Muscle layer of colon (tissue), 2 donors: ENCODE measurements at regions not wholly inside any gene's neighbourhood (a gene's known extent, or its start where the extent isn't known, plus 50 kb on each side); places are given as distances from the start of the nearest gene placed in this dataset.

Experiments
- H3K27ac ChIP-seq: one replicate; pipeline ENCODE4 v1.7.0; 2013; ENCODE audit warnings: low read depth, mild to moderate bottlenecking, low read length, moderate library complexity
- H3K27me3 ChIP-seq, 2 donors: one replicate each; pipeline ENCODE4 v1.7.0; 2013; ENCODE audit warnings: low read length in 2 of 2, mild to moderate bottlenecking in 2 of 2; ENCODE audit not compliant: insufficient read depth in 2 of 2, control insufficient read depth in 1 of 2
- H3K36me3 ChIP-seq: one replicate; pipeline ENCODE4 v1.7.0; 2013; ENCODE audit warnings: mild to moderate bottlenecking, low read length; ENCODE audit not compliant: insufficient read depth
- H3K4me1 ChIP-seq: one replicate; pipeline ENCODE4 v1.7.0; 2013; ENCODE audit warnings: mild to moderate bottlenecking, low read length; ENCODE audit not compliant: insufficient read depth
- H3K4me3 ChIP-seq, 2 donors: one replicate each; pipeline ENCODE4 v1.7.0; 2013; ENCODE audit warnings: low read length in 2 of 2, low read depth in 1 of 2, mild to moderate bottlenecking in 1 of 2, moderate library complexity in 1 of 2
- H3K9ac ChIP-seq: one replicate; pipeline ENCODE4 v1.7.0; 2013; ENCODE audit warnings: low read length
- H3K9me3 ChIP-seq: one replicate; pipeline ENCODE4 v1.7.0; 2013; ENCODE audit warnings: mild to moderate bottlenecking, low read length
- donor health status: abdominal sarcoma.
- donor health status: Adenocarcinoma of cecum.

DNA sequence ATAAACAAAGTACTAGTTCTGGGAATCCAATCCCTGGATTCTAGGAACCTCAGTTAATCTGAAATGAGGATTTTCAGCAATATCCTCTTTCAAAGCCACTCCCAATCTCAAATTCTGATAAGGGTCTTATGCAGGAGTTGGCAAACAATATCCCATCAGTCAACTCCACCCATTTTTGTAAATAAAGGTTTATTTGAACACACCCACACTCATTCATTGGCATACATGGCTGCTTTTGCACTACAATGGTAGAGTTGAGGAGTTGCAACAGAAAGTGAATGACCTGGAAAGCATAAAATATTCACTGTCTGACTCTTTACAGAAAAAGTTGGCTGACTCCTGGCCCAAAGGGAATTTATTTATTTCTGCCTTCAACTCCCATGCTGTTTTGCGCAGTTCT lies 157.7 kb upstream of the CDH11 start:
- Histone ChIP-seq H3K9ac (no peak overlapping the region), H3K27me3 (no peaks in the 10 kb centered on the region), H3K9me3 (no peaks in the 10 kb centered on the region), H3K27ac (no peak overlapping the region), H3K4me1 (peaks cover under 1% of the 10 kb centered on the region), H3K4me3 (no peak overlapping the region), H3K36me3 (no peaks in the 10 kb centered on the region)

- H3K36me3 ChIP-seq = no peaks in the 10 kb centered on the region
- H3K4me1 ChIP-seq = no peaks in the 10 kb centered on the region
These were observed 157.0 kb upstream of the CDH11 start for GRCh38 chr16:65278874-65279273.

DNA sequence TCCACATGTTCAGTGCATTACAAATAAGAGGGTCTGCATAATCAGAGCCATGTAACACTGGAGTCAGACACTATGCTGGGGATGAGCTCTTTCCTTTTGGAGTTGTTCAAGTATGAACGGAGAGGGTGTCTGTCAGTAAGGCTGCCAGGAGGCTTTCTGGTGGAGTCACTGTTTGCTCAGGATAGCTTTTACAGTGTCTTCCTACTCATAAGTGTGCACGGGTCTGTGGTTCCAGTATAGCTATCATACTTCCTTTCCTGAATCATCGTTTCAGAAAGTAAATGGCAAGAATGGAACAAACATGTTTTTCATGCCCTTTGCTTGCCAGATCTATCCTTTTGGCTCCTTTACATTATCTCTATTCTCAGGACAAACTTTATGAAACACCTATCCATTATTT lies 152.7 kb upstream of the CDH11 start:
- H3K9me3 ChIP-seq = no peaks in the 10 kb centered on the region
- no peak overlapping the region for H3K9ac ChIP-seq
- H3K4me1 ChIP-seq = no peaks in the 10 kb centered on the region
- H3K27ac ChIP-seq = no peak overlapping the region
- no peaks in the 10 kb centered on the region for H3K27me3 ChIP-seq
- H3K36me3 ChIP-seq = no peaks in the 10 kb centered on the region
- H3K4me3 ChIP-seq = no peak overlapping the region

More at GRCh38 chr16:65278874-65279273, 157.0 kb upstream of the CDH11 start:
- H3K9ac ChIP-seq = no peak overlapping the region
- no peak overlapping the region for H3K4me3 ChIP-seq
- no peaks in the 10 kb centered on the region for H3K9me3 ChIP-seq
- no peak overlapping the region for H3K27ac ChIP-seq
- H3K27me3 ChIP-seq = no peaks in the 10 kb centered on the region

- no peak overlapping the region for H3K9ac ChIP-seq
- H3K27me3 ChIP-seq = no peaks in the 10 kb centered on the region
- no peaks in the 10 kb centered on the region for H3K9me3 ChIP-seq
- H3K27ac ChIP-seq = no peak overlapping the region
- H3K4me1 ChIP-seq = no peaks in the 10 kb centered on the region
- H3K4me3 ChIP-seq = no peak overlapping the region
- no peaks in the 10 kb centered on the region for H3K36me3 ChIP-seq
These were observed 151.0 kb upstream of the CDH11 start for GRCh38 chr16:65272699-65273414.

- Histone ChIP-seq H3K27ac (no peak overlapping the region), H3K27me3 (no peaks in the 10 kb centered on the region), H3K4me1 (no peaks in the 10 kb centered on the region), H3K9ac (no peak overlapping the region), H3K9me3 (no peaks in the 10 kb centered on the region), H3K36me3 (no peaks in the 10 kb centered on the region), H3K4me3 (no peak overlapping the region)
These were observed 150.1 kb upstream of the CDH11 start for GRCh38 chr16:65271996-65272395.

- Histone ChIP-seq H3K36me3 (no peaks in the 10 kb centered on the region), H3K4me3 (no peak overlapping the region), H3K27me3 (no peaks in the 10 kb centered on the region), H3K9ac (no peak overlapping the region), H3K27ac (no peak overlapping the region), H3K9me3 (no peaks in the 10 kb centered on the region), H3K4me1 (no peaks in the 10 kb centered on the region)
These were observed 146.5 kb upstream of the CDH11 start for GRCh38 chr16:65268331-65268730.

DNA sequence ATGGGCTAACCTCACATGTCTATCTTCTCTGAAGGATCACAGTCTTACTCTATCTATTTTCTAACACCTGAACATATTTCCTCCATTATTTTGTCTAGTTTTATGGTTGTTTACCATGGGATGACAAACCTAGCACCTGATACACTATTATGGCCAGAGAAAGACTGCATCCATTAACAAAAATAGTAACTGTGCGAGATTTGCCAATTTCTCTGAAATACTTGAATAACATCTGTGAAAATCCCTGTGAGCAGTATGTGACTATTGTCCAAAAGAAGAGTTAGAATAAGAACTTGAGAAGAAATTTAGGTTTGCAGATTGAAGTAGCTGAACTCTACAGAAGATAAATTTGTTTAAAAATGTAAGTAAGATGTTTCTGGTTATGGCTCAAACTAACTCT lies 142.0 kb upstream of the CDH11 start:
- H3K4me3 ChIP-seq = no peak overlapping the region
- no peaks in the 10 kb centered on the region for H3K9me3 ChIP-seq
- no peaks in the 10 kb centered on the region for H3K27me3 ChIP-seq
- no peak overlapping the region for H3K27ac ChIP-seq
- H3K9ac ChIP-seq = no peak overlapping the region
- H3K4me1 ChIP-seq = no peaks in the 10 kb centered on the region
- H3K36me3 ChIP-seq = no peaks in the 10 kb centered on the region

DNA sequence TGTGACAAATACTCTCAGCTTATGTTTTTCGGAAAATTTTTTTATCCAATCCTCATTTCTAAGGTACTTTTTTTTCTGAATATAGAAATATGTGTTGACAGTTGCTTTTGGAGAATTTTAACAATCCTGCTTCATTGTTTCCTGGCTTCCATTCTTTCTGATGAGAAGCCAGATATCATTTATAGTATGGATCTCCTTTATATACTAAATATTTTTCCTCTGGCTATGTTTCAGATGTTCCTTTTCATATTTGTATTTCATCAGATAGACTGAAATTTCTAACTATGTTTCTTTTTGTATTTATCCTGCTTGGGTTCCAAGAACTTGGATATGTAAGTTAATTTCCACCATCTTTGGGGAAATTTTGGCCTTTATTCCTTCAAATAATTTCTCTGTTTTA lies 138.9 kb upstream of the CDH11 start:
- Histone ChIP-seq H3K4me3 (no peak overlapping the region), H3K9me3 (no peaks in the 10 kb centered on the region), H3K36me3 (no peaks in the 10 kb centered on the region), H3K9ac (no peak overlapping the region), H3K27ac (no peak overlapping the region), H3K27me3 (no peaks in the 10 kb centered on the region), H3K4me1 (no peaks in the 10 kb centered on the region)

DNA sequence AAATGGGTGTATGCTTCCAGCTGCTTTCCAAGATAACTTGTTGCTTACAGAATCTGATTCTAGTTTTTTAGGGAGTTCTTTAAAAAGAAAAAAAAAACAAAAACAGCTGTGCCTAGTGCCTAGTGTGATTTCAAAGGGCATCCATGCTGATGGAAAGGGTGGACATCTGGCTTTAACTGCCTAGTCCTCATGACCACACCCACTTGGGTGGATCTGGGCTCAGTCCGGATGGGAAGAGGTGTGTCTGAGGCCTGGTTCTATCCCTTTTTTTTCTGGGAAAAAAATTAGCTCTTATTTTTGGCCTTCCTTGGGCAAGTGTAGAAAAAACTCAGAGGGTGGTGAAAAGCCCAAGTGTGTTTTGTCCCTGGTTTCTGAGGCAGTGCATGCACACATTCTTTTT lies 132.3 kb upstream of the CDH11 start:
- H3K36me3 ChIP-seq = no peaks in the 10 kb centered on the region
- no peak overlapping the region for H3K4me3 ChIP-seq
- H3K9ac ChIP-seq = no peak overlapping the region
- no peaks in the 10 kb centered on the region for H3K27me3 ChIP-seq
- H3K4me1 ChIP-seq = peaks cover 7% of the 10 kb centered on the region
- H3K9me3 ChIP-seq = no peaks in the 10 kb centered on the region
- no peak overlapping the region for H3K27ac ChIP-seq

GRCh38 chr16:65249768-65250167 lies 127.9 kb upstream of the CDH11 start:
- H3K9ac ChIP-seq = no peak overlapping the region
- H3K4me1 ChIP-seq = peaks cover 7% of the 10 kb centered on the region
- H3K9me3 ChIP-seq = no peaks in the 10 kb centered on the region
- no peaks in the 10 kb centered on the region for H3K36me3 ChIP-seq
- no peak overlapping the region for H3K4me3 ChIP-seq
- peak overlapping the region; percentile 49 for H3K27ac ChIP-seq
- H3K27me3 ChIP-seq = no peaks in the 10 kb centered on the region

DNA sequence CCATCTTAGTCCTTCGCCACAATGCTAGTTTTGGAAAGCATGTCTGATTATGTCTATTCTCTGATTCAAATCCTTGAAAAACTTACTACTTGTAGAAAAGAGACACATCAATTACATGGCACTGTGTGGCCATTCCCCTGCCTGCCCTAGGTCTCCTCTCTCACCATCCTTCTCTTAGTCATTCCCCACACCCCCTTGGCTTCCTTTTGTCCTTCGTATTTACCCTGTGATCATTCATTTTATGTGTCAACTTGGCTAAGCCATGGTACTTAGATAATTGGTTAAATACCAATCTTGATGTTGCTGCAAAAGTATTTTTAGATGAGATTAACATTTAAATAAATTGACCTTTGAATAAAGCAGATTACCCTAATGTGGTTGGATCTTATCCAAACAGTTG lies 122.9 kb upstream of the CDH11 start:
- no peaks in the 10 kb centered on the region for H3K9me3 ChIP-seq
- no peaks in the 10 kb centered on the region for H3K27me3 ChIP-seq
- peaks cover 2% of the 10 kb centered on the region for H3K4me1 ChIP-seq
- H3K27ac ChIP-seq = no peak overlapping the region
- no peaks in the 10 kb centered on the region for H3K36me3 ChIP-seq
- H3K9ac ChIP-seq = no peak overlapping the region
- no peak overlapping the region for H3K4me3 ChIP-seq
